ENCODE measurements at regions not wholly inside any gene's neighbourhood (a gene's known extent, or its start where the extent isn't known, plus 50 kb on each side); places are given as distances from the start of the nearest gene placed in this dataset.

DNA sequence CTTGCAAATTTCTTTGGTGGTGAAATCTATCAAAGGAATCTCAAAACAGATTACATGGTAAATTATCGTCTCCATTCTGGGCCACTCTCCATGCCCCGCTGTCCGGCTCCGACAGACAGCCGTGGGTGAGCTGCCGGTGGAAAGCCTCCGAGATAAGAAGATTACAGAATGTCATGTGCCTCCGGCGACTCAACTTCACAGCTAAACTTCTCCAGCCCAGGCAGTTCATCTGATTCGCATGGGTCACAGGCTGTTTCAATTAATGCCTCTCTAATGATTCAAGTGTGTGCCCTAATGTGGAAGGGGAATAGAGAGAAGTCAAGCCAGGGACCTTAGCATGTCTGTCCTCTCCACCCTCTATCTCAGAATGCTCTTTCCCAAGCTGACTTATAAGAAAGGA is 520.8 kb upstream of the ZFHX3 start:
- no peaks in the 10 kb centered on the region for H3K36me3 ChIP-seq
- ATAC-seq (ENCODE audit: low FRiP score in 2 of 2) (no peak), DNase-seq (peak in 1 of 2 donors; percentile 43)
- no peaks in the 10 kb centered on the region for H3K27me3 ChIP-seq
- WGBS, 2 donors, result 68 to 86% methylated on average over 6 to 10 of the region's 10 CpGs
- no peak overlapping the region for H3K27ac ChIP-seq
- H3K4me3 ChIP-seq, result no peak overlapping the region
- peaks cover 0 to 3% (median 0%) of the 10 kb centered on the region in 4 donors for H3K4me1 ChIP-seq
- TF ChIP-seq EP300 (IDR thresholded peaks at IDR 0.05) (no peak), POLR2A (IDR thresholded peaks at IDR 0.05) (no peak), POLR2AphosphoS5 (IDR thresholded peaks at IDR 0.05) (no peak)
- TF ChIP-seq, protein P1, sequence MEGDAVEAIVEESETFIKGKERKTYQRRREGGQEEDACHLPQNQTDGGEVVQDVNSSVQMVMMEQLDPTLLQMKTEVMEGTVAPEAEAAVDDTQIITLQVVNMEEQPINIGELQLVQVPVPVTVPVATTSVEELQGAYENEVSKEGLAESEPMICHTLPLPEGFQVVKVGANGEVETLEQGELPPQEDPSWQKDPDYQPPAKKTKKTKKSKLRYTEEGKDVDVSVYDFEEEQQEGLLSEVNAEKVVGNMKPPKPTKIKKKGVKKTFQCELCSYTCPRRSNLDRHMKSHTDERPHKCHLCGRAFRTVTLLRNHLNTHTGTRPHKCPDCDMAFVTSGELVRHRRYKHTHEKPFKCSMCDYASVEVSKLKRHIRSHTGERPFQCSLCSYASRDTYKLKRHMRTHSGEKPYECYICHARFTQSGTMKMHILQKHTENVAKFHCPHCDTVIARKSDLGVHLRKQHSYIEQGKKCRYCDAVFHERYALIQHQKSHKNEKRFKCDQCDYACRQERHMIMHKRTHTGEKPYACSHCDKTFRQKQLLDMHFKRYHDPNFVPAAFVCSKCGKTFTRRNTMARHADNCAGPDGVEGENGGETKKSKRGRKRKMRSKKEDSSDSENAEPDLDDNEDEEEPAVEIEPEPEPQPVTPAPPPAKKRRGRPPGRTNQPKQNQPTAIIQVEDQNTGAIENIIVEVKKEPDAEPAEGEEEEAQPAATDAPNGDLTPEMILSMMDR (IDR thresholded peaks at IDR 0.05), result no peak
- H3K9me3 ChIP-seq, result no peaks in the 10 kb centered on the region

DNA sequence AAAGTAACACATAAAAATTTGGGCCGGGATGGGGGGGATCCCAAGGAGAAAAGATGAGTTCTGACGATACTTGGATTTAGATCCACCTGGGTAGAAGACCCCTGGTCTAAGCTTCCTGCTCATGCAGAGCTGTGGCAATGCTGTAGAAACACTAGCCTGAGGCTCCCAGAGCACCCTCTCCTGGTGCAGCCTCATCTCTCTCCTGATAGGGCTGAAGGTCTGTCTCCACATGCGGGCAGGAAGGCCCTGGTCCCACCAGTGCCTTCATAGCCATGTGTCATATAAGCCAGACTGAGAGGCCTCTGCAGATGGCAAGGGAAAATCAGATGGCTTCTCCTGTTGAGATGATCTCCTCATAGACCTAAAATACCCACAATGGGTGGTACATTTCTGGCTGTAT is 518.0 kb upstream of the ZFHX3 start:
- Histone ChIP-seq H3K9me3 (no peaks in the 10 kb centered on the region), H3K36me3 (no peaks in the 10 kb centered on the region), H3K4me3 (no peak overlapping the region), H3K27me3 (no peaks in the 10 kb centered on the region), H3K27ac (no peak overlapping the region), H3K4me1 (no peaks in the 10 kb centered on the region)
- TF ChIP-seq, protein P1 (IDR thresholded peaks at IDR 0.05), result no peak
- TF ChIP-seq EP300 (IDR thresholded peaks at IDR 0.05), result no peak
- no peak for TF ChIP-seq POLR2AphosphoS5 (IDR thresholded peaks at IDR 0.05)
- no peak for TF ChIP-seq POLR2A (IDR thresholded peaks at IDR 0.05)
- WGBS, 2 donors, result 82 to 91% methylated on average over 2 to 3 of the region's 3 CpGs
- ATAC-seq (ENCODE audit: low FRiP score in 2 of 2) (peak; percentile 29 to 37), DNase-seq (no peak)

DNA sequence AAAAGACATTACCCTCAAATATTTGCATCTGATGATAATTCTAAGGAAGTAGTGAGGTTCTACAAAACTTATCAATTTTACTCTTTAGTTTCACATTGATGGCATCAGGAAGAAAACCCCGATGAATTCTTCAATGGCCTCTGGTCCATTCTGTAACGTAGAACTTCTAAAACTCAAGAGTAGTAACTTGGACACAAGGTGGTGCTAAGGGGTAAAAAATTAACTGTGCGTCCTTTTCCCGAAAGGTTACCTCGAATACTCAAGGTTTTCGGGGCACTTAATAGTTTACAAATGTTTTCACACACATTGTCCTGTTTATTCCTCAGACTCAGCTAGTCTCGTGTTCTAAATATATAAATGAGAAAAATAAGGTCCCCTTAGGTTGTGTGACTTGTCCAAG is 517.3 kb upstream of the ZFHX3 start:
- H3K4me1 ChIP-seq, result no peaks in the 10 kb centered on the region
- no peak for ATAC-seq (ENCODE audit: low FRiP score in 2 of 2)
- TF ChIP-seq, protein P1 (IDR thresholded peaks at IDR 0.05), result peak in 2 of 6 experiments; percentile 13 to 23
- TF ChIP-seq POLR2A (IDR thresholded peaks at IDR 0.05) (no peak), EP300 (IDR thresholded peaks at IDR 0.05) (no peak), POLR2AphosphoS5 (IDR thresholded peaks at IDR 0.05) (no peak)
- H3K27ac ChIP-seq, result no peak overlapping the region
- H3K4me3 ChIP-seq, result no peak overlapping the region
- DNase-seq, result no peak
- whole genome bisulfite sequencing, 2 donors, result 51 to 60% methylated on average over 7 of the region's 7 CpGs
- no peaks in the 10 kb centered on the region for H3K9me3 ChIP-seq
- H3K27me3 ChIP-seq, result no peaks in the 10 kb centered on the region
- no peaks in the 10 kb centered on the region for H3K36me3 ChIP-seq

DNA sequence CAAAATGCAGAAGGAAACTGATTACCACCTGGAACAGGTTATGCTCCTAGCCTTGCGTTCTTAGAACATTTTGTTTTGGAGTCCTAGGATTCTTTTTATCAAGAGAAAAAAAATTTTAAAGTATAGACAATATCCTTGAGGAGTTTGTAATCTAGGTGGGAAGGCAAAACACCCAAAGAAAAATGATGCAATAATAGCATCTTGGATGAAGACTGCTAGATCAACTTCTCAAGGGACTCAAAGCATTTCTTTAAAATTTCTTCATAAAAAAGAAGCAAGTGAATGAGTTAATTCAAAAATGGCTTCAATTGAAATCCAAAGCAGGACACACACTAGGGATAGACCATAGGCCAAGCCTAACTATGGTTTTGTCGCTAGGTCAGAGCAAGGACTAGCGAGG is 515.8 kb upstream of the ZFHX3 start:
- Histone ChIP-seq H3K9me3 (no peaks in the 10 kb centered on the region), H3K36me3 (no peaks in the 10 kb centered on the region), H3K27me3 (no peaks in the 10 kb centered on the region), H3K4me1 (no peaks in the 10 kb centered on the region), H3K27ac (no peak overlapping the region), H3K4me3 (no peak overlapping the region)
- WGBS, 2 donors, result 92 to 93% methylated on average over 3 of the region's 3 CpGs
- no peak for ATAC-seq (ENCODE audit: low FRiP score in 2 of 2)
- DNase-seq, result no peak
- TF ChIP-seq EP300 (IDR thresholded peaks at IDR 0.05) (no peak), POLR2A (IDR thresholded peaks at IDR 0.05) (no peak), POLR2AphosphoS5 (IDR thresholded peaks at IDR 0.05) (no peak)
- TF ChIP-seq, protein P1 (IDR thresholded peaks at IDR 0.05), result no peak

DNA sequence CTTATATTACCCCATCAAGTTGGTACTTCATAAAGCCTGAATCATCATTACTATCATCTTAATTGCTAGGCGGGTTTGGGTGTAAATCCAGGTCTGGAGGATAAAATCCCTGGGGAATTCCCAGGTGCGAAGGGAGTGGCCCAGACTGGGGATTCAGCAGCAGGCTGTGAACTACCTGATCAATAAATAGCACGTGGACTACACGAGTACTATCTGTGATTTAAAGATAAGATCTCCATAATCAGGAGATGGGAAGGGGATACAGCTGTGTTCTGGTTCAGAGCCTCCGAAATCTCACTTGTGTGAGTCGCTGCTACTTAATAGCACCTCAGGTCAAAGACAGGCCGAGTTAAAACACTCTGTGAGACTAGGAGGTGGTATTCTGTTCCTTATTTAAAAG is 512.6 kb upstream of the ZFHX3 start:
- no peak for TF ChIP-seq POLR2AphosphoS5 (IDR thresholded peaks at IDR 0.05)
- TF ChIP-seq, protein P1 (IDR thresholded peaks at IDR 0.05), result no peak
- no peak for TF ChIP-seq EP300 (IDR thresholded peaks at IDR 0.05)
- TF ChIP-seq POLR2A (IDR thresholded peaks at IDR 0.05), result no peak
- no peaks in the 10 kb centered on the region for H3K9me3 ChIP-seq
- ATAC-seq (ENCODE audit: low FRiP score in 2 of 2) (no peak), DNase-seq (no peak)
- no peaks in the 10 kb centered on the region for H3K36me3 ChIP-seq
- 75 to 76% methylated on average over 7 of the region's 7 CpGs for WGBS, 2 donors
- H3K27me3 ChIP-seq, result no peaks in the 10 kb centered on the region
- H3K4me3 ChIP-seq, result no peak overlapping the region
- H3K27ac ChIP-seq, result no peak overlapping the region
- no peaks in the 10 kb centered on the region for H3K4me1 ChIP-seq

Data from upper lobe of left lung (tissue), 6 donors.